T47D (cell line): ENCODE measurements at regions not wholly inside any gene's neighbourhood (a gene's known extent, or its start where the extent isn't known, plus 50 kb on each side); places are given as distances from the start of the nearest gene placed in this dataset.

Experiments used
- DNase-seq, 2 experiments: peaks; one replicate each; pipeline versions ENCODE4 v3.0.0 to v3.0.0-alpha.2; 2011 to 2012; ENCODE audit warnings: low read depth in 1 of 2, low spot score in 1 of 2
- JUND ChIP-seq: IDR thresholded peaks from 2 replicates; pipeline ENCODE4 v1.6.1; 2012; ENCODE audit warnings: low read depth
- in situ Hi-C: cut with HindIII; loops from 2 replicates; pipeline ENCODE4 v1.10.0; 2016; ENCODE audit warnings: low sequenced_read_pairs, low pct_unique_long_range_greater_than_20kb

DNA sequence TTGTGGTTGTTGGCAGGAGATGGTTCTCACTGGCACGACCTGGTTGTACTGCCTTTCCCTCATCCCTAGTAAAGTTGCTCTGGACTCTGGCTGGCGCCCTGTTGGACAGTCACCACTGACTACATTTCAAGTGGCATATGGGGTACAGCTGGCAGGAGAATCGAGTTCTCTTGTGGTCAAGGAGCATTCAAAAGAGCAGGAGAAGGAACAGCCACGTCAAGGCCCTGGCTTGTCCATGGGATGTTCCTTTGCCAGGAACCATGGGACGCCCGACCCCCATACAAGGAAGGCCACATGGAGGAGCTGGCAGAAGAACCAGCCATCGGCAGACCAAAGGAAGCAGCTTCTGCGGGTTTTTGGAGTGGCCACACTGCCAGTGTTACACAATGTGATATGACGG lies 87.0 kb upstream of the SLC25A13 start:
- in situ Hi-C loops = no loop called here
- TF ChIP-seq JUND = no peak

DNA sequence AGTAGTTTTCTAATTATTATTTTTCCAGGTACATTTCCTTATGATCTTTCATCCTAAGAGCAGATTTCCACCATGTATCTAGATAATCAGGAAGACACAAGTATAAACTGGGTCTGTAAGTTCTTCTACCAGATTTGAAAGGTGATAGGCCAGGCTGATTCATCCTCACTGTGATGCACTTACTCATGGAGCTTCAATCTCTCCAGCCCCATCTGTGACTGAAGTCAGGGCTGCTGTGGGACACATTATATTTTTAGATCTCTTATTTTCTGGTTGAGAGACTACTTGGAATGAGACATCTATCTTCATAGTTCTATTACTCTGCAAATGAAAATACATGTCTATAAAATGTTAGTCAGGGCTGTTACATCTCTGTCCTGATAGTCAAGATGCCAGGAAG lies 85.5 kb upstream of the SLC25A13 start:
- in situ Hi-C loops = no loop called here
- DNase-seq = no peak
- TF ChIP-seq JUND = no peak

More for the DNA sequence above, 87.0 kb upstream of the SLC25A13 start:
- no peak for DNase-seq

DNA sequence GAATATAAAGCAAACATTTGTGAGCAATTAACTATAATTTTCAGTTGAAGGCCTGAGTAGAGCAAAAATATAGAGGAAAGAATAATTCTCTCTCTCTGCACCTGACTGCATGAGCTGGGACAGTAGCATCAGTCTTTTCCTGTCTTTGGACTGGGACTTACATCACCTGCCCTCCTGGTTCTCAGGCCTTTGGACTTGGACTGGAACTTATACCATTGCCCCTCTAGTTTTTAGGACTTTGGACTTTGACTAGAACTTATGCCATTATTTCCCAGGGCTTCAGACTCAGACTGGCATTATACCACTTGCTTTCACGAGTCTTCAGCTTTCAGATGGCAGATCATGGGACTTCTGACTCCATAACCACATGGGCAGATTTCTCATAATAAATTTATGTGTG lies 81.0 kb upstream of the SLC25A13 start:
- no peak for DNase-seq
- no peak for TF ChIP-seq JUND
- in situ Hi-C loops = no loop called here

DNA sequence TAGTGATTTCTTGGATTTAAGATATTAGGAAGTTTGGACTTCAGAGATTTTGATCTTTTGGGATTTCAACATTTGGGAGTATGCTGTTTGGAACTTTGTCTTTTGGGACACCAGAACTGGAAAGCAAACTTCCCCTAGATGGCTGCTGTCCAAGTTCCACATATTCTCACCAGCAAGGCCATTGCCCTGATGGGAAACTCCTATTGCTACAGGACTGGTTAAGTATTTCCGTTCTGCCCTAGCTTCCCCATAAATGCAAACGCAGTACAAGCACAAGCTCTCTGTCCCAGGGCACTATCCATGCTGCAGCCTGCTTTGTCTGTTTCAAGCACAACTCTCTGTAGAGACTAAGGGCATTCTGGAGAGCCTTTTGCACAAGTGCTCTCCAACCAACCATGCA lies 79.3 kb upstream of the SLC25A13 start:
- DNase-seq = no peak
- in situ Hi-C loops = no loop called here
- TF ChIP-seq JUND = no peak

DNA sequence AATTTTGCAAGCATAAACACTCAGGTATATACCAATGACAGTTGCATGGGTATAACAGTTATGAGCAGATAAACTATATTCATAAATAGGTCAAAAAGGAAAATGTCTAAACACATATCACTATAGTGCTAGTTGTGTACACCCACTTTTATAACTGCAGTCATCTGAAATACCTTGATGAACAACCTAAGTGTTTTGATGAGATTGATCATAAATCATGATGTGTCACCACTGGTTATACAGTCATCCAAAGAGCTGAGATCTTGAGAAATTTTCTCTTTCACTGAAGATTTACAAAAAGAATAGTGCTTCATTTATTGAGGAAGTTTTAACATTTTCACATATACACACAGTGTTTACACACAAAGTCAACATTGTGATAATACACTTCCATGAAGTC lies 78.6 kb upstream of the SLC25A13 start:
- in situ Hi-C loops = no loop called here
- TF ChIP-seq JUND = no peak
- no peak for DNase-seq

DNA sequence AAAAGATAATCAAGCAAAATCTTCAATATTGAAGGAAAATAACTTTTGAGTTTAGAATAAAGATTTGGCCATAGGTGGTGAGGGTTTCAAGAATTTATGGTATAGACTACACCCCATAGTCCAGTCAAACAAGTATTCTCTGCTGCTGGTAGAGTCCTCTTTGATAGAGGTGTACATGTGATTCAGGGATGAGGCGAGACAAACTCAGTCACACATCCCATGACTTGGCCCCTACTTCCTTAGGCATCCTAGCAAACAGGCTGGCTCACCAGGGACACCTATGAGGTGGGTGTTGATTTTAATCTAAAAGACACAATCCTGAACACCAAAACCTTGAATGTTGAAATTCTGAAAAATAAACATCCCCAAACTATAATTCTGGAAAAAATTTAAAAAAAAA lies 78.1 kb upstream of the SLC25A13 start:
- in situ Hi-C loops = no loop called here
- TF ChIP-seq JUND = no peak
- DNase-seq = no peak

DNA sequence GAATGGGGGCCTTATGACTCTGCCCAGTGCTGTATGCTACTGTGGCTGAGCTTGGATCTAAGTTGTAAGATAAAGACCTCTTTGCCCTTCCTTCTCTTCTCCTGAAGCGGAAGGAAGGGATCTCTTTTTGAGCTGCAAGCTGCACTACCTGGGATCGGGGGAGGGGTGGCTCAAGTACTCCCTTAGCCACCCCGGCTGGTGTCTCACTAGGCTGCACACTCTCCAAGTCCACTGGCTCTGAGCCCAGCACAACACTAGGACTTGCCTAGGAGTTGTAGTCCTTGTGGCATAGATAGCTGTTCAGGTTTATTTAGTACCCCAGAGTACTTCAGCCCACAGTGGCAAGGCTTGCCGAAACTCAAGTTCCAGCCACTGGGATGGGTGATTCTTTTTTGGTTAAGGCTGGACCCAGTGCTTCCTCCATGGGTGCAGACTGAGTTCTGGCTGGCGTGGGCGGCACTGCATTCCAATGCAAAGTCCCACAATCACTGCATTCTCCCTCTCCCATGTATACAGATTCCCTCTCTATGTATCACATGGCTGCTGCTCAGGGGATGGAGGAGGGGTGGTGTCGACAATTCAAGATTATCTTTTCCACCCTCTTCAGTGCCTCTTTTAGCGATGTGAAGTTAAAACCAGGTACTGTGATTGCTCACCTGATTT lies 76.2 kb upstream of the SLC25A13 start:
- no peak for TF ChIP-seq JUND
- in situ Hi-C loops = no loop called here
- no peak for DNase-seq

DNA sequence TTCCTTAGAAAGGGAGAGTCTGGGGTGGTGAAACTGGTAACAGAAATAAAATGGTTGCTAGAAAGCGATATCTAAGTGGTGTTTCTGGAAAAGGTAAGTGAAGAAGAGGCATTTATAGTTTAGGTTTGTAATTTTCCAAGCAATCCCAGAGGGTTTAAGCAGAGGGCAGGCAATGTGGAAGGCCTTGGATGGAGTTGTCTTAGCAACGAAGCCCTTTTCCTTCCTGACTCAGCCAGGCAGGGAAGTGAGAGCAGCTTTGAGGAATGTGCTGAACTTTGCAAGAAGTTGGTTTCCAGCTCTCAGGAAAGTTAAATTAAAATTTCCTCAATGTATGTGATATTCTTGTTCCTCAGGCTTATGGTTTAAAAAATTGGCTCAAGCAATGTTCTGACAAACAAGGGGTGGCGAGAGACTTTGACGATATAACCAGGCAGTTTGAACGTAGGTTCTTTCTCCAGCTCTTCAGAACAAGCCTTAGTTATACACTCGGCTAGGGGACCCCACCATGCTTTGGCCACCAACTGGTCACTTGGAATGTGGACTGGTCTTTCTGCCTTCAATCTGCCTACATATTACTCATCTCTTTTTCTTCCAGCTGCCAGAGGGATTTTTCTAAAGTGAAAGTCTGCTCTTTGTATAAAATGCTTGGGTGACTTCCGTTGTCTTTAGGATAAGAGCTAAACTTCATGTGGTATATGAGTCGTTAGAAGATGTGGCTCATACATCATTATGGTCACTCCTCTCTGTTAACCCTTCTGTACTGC lies 66.9 kb upstream of the SLC25A13 start:
- in situ Hi-C loops = no loop called here
- no peak for TF ChIP-seq JUND
- DNase-seq = no peak

DNA sequence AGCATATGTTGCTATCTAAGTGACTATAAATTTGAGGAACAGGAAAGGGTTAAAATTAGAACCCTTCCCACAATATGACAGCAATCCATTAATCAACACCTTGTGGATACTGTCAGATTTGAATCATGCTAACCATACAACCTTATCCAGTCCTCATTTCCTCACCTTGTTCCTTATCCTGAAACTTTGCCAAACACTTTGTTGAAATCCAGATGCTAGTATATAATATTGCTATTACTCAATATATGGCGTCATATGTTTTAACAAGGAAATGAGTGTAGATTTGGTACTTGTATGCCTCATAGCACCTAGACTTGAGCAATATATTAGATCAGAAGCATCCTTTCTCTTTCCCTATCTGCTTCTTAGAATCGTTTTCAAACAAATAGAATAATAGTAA lies 66.3 kb upstream of the SLC25A13 start:
- TF ChIP-seq JUND = no peak
- no peak for DNase-seq
- in situ Hi-C loops = no loop called here

DNA sequence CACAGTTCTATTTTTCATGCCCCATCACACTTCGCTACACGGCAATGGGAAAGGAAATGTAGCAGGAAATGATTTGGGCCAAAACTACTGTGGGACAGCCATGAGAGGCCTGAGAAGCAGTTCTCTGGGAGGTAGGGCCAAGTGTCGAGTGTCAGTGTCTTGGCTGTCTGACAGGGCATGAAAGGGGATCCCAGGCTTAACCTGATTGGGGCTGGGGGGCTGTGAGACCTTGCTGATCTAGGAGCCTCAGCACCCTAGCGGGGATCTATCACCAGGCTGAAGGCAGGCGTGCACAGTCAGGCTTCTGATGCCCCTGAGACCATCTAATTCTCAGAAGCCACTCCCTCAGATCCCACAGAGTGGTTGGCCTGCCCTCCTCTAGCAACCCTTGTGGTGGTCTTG lies 58.2 kb upstream of the SLC25A13 start:
- in situ Hi-C loops = no loop called here
- no peak for DNase-seq
- no peak for TF ChIP-seq JUND

DNA sequence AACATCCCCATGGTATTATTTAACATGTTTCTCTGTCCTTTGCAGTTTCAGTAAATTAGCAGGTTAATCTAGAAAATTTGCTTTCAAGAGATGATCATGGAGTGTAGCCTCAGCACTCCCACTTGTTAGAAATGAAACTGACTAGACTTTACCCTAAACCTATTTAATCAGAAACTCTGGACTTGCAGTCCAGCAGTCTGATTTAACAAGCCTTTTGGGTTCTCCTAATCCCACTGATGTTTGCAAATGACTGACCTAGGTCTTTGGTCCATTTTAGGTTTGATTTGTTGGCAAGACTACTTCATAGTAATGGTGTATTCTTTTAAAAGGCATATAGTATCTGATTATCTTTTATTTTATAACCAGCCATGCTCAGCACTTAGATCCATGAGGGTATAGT lies 55.5 kb upstream of the SLC25A13 start:
- DNase-seq = no peak
- in situ Hi-C loops = no loop called here
- no peak for TF ChIP-seq JUND
